Aorta (tissue), 5 donors: ENCODE measurements at regions not wholly inside any gene's neighbourhood (a gene's known extent, or its start where the extent isn't known, plus 50 kb on each side); places are given as distances from the start of the nearest gene placed in this dataset.

Source experiments
- ATAC-seq: fragments of 200-7000 bp; cut with Tn5 transposase; one replicate; pipeline ENCODE4 v1.9.1; 2022; ENCODE audit warnings: moderate library complexity; ENCODE audit not compliant: low FRiP score
- DNase-seq, 2 donors: peaks; one replicate each; pipeline ENCODE4 v3.0.0-alpha.2; 2020
- H3K27ac ChIP-seq, 2 donors: one replicate each; pipeline ENCODE4 v1.5.1; 2013; ENCODE audit warnings: low read length in 2 of 2, mild to moderate bottlenecking in 2 of 2, moderate library complexity in 2 of 2, control low read depth in 1 of 2, inconsistent platforms in 1 of 2, low read depth in 1 of 2
- H3K27me3 ChIP-seq, 2 donors: one replicate each; pipeline ENCODE4 v1.6.1; 2013; ENCODE audit warnings: control low read depth in 1 of 2, low read length in 1 of 2, mild to moderate bottlenecking in 1 of 2, moderate library complexity in 1 of 2; ENCODE audit not compliant: insufficient read depth in 2 of 2, control insufficient read depth in 1 of 2
- H3K36me3 ChIP-seq, 2 donors: one replicate each; pipeline ENCODE4 v1.6.1; 2013; ENCODE audit warnings: control low read depth in 1 of 2, low read length in 1 of 2, mild to moderate bottlenecking in 1 of 2; ENCODE audit not compliant: insufficient read depth in 2 of 2, control insufficient read depth in 1 of 2
- H3K4me1 ChIP-seq, 2 donors: one replicate each; pipeline ENCODE4 v1.6.1; 2013; ENCODE audit warnings: low read length in 2 of 2, control low read depth in 1 of 2, mild to moderate bottlenecking in 1 of 2, moderate library complexity in 1 of 2; ENCODE audit not compliant: insufficient read depth in 2 of 2, control insufficient read depth in 1 of 2
- H3K4me3 ChIP-seq, 2 donors: one replicate each; pipeline ENCODE4 v1.5.1; 2013; ENCODE audit warnings: low read length in 2 of 2, control low read depth in 1 of 2, mild to moderate bottlenecking in 1 of 2
- H3K9me3 ChIP-seq: one replicate; pipeline ENCODE4 v1.6.1; 2013; ENCODE audit warnings: mild to moderate bottlenecking, low read length; ENCODE audit not compliant: control insufficient read depth
- WGBS, 2 donors: extraction: QIAGEN DNeasy Blood & Tissue Kit; methylation state at CpG; one replicate each; pipeline ENCODE4 v1.1.7; 2013; 5-methylcytosine and 5-hydroxymethylcytosine counted together
- intact Hi-C, 2 donors: fragments of 100-400 bp; cut with DNase I; formaldehyde crosslinking; loops; one replicate each; pipeline versions ENCODE4 v1.14.2 to v1.15.0; 2022
- donor health status: healthy with polysubstance abuse.
- donor health status: Bipolar disorder and iron deficiency.
- donor health status: DM: no; HTN: no; CAD: no.
- donor health status: DM: no; HTN: no; CAD: no.
- donor health status: DM: yes; HTN: yes; CAD: no.

DNA sequence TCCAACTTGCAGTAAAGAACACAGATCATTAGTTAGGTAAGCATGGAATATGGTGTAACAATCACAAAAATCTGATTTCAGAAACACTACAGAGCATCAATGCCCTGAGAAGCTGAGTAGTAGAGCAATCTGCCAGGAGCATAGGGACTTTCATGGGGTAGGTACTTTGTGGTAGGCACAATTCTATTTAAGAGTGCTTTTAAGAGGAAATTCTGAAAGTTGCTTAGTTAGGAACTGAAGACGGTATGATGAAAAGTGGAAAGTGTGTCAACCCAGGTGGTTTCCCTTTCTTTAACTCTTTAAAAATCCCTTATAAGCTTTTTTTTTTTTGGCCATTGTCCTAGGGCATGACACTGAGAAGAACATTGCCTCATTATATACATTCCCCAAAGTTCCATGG is 535.7 kb upstream of the FBXO33 start:
- intact Hi-C loops: no loop called here
- WGBS, 2 donors: 78 to 90% methylated on average over 1 of the region's 1 CpG
- no peaks in the 10 kb centered on the region for H3K27me3 ChIP-seq
- ATAC-seq (no peak), DNase-seq (no peak)
- no peak overlapping the region for H3K4me3 ChIP-seq
- H3K9me3 ChIP-seq: no peaks in the 10 kb centered on the region
- no peak overlapping the region for H3K27ac ChIP-seq
- no peaks in the 10 kb centered on the region for H3K36me3 ChIP-seq
- H3K4me1 ChIP-seq: peaks cover 0 to 2% of the 10 kb centered on the region in 2 donors

DNA sequence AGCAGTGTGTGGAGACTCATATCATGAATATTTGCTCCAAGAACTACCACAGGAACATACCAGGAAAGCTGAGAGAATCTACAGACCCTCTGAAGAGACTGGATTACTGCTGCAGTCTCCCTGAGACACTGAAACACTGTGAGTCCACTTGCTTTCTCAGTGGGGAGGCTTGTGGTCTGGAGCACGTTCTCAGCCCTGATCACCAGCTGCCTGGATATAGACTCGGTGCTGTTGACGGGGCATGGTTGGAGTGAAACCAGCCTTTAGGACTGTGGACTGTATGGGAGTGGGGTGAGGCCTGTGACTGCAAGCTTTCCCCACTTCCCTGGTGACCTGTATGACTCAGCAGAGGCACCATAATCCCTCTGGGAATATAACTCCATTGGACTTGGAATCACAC is 525.8 kb upstream of the FBXO33 start:
- no peaks in the 10 kb centered on the region for H3K36me3 ChIP-seq
- H3K4me1 ChIP-seq: no peaks in the 10 kb centered on the region
- no peak overlapping the region for H3K4me3 ChIP-seq
- WGBS, 2 donors: 87% methylated on average over 3 of the region's 3 CpGs
- DNase-seq (no peak), ATAC-seq (no peak)
- H3K27me3 ChIP-seq: no peaks in the 10 kb centered on the region
- no peak overlapping the region for H3K27ac ChIP-seq
- intact Hi-C loops: no loop called here
- peaks cover 2% of the 10 kb centered on the region for H3K9me3 ChIP-seq

DNA sequence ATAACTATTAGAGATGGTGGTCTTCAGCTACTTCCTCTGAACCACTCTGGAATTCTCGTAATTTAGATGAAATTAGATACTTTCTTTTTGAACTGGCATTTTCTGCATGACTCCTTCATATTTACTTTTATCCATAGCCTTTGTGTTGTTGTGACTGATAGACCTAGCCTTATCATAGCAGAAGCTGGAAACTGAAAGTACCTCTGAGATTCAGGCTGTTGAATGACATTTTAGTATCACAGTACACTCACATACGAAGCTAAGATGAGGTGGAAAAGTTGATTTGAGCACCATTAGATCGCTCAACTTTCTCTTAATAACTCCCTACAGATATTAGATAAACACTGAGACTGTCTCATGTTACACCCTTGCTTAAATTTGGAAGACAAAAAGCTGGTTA is 525.1 kb upstream of the FBXO33 start:
- no peaks in the 10 kb centered on the region for H3K27me3 ChIP-seq
- H3K4me1 ChIP-seq: no peaks in the 10 kb centered on the region
- no peak overlapping the region for H3K27ac ChIP-seq
- intact Hi-C loops: no loop called here
- no peak for DNase-seq
- no peaks in the 10 kb centered on the region for H3K36me3 ChIP-seq
- no peak overlapping the region for H3K4me3 ChIP-seq
- H3K9me3 ChIP-seq: peaks cover 2% of the 10 kb centered on the region
- no peak for ATAC-seq
- WGBS, 2 donors: 59 to 71% methylated on average over 3 of the region's 3 CpGs

DNA sequence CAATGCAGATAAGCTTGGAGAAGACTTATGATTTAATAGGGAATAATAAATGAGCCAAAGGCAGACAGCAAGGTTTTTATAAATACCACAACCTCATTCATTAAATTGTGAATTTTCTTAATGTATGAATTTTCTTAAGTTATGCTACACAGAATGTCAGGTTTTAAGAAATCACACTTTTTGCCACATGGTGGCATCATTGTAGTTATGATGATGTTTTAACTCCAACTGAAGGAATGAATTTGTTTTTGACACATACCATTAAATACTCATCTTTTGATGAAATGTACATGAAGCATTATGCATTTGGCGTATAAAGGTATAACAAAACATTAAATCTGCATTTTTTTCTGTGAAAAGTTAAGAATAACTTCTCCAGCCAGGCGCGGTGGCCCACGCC is 524.1 kb upstream of the FBXO33 start:
- Histone ChIP-seq H3K27me3 (no peaks in the 10 kb centered on the region), H3K27ac (no peak overlapping the region), H3K4me1 (no peaks in the 10 kb centered on the region), H3K9me3 (peaks cover 2% of the 10 kb centered on the region), H3K36me3 (no peaks in the 10 kb centered on the region), H3K4me3 (no peak overlapping the region)
- 91 to 93% methylated on average over 4 of the region's 4 CpGs for WGBS, 2 donors
- intact Hi-C loops: no loop called here
- ATAC-seq (no peak), DNase-seq (no peak)

DNA sequence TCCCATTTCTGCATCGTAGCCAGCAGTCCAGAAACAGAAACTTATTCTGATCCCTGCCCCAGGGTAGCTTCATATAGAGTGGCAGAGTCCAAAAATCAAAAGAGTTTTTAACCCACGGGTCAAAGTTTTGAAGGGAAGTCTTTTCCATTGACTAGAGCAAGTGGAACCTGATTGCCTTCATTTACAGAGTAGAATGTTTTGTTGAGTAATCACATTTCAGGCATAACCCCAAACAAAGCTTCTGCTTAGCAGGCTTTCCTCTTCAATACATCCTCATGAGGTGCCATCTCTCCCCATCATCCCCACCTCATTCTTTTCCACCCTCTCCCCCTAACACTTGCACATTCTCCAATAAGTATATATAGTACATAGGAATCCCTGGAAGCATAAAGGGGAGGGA is 516.0 kb upstream of the FBXO33 start:
- H3K27me3 ChIP-seq: no peaks in the 10 kb centered on the region
- DNase-seq (no peak), ATAC-seq (no peak)
- no peaks in the 10 kb centered on the region for H3K36me3 ChIP-seq
- 75 to 82% methylated on average over 2 of the region's 2 CpGs for WGBS, 2 donors
- H3K9me3 ChIP-seq: peaks cover 2% of the 10 kb centered on the region
- H3K27ac ChIP-seq: no peak overlapping the region
- intact Hi-C loops: no loop called here
- no peaks in the 10 kb centered on the region for H3K4me1 ChIP-seq
- no peak overlapping the region for H3K4me3 ChIP-seq

DNA sequence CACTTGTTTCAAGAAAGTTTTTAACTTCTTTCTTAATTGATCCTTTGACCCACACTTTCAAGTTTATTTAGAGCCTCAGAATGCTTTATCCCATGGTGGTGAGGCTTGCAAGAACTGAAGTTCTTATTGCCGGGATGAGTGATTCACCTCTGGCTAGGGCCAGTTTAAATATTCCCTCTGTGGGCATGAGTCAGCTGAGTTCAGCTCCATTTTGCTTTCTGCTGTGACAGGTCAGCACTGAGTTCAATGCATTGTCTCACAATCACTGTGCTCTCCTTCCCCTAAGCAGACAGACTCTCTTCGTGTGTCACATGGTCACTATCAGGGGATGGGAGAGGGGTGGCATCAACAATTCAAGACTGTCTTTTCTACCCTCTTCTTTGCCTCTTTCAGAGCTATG is 514.6 kb upstream of the FBXO33 start:
- peaks cover 2% of the 10 kb centered on the region for H3K9me3 ChIP-seq
- 60 to 71% methylated on average over 2 of the region's 2 CpGs for WGBS, 2 donors
- no peaks in the 10 kb centered on the region for H3K27me3 ChIP-seq
- no peaks in the 10 kb centered on the region for H3K4me1 ChIP-seq
- H3K27ac ChIP-seq: no peak overlapping the region
- no peak for ATAC-seq
- H3K36me3 ChIP-seq: no peaks in the 10 kb centered on the region
- DNase-seq: no peak
- intact Hi-C loops: no loop called here
- H3K4me3 ChIP-seq: no peak overlapping the region

DNA sequence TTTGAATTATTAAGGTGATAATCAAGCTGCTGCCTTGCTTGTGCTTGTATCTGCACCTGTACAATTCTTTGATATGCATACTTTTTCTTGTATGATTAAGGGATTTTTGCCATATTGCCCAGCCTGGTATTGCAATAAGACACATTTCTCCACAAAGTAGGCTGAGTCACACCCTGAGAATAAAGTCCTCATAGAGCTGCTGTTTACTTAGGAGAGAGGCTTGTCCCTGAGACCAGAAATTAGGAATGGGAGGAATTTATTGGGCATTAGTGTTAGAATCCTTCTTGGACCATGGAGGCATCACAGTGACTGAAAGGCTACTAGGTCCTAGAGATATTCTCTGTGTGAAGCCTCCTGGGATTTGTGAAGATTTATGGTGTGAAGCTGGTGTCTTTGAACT is 506.8 kb upstream of the FBXO33 start:
- no peak overlapping the region for H3K4me3 ChIP-seq
- intact Hi-C loops: no loop called here
- DNase-seq (no peak), ATAC-seq (no peak)
- H3K27me3 ChIP-seq: no peaks in the 10 kb centered on the region
- H3K36me3 ChIP-seq: no peaks in the 10 kb centered on the region
- H3K9me3 ChIP-seq: no peaks in the 10 kb centered on the region
- H3K27ac ChIP-seq: no peak overlapping the region
- H3K4me1 ChIP-seq: peaks cover 0 to 2% of the 10 kb centered on the region in 2 donors

DNA sequence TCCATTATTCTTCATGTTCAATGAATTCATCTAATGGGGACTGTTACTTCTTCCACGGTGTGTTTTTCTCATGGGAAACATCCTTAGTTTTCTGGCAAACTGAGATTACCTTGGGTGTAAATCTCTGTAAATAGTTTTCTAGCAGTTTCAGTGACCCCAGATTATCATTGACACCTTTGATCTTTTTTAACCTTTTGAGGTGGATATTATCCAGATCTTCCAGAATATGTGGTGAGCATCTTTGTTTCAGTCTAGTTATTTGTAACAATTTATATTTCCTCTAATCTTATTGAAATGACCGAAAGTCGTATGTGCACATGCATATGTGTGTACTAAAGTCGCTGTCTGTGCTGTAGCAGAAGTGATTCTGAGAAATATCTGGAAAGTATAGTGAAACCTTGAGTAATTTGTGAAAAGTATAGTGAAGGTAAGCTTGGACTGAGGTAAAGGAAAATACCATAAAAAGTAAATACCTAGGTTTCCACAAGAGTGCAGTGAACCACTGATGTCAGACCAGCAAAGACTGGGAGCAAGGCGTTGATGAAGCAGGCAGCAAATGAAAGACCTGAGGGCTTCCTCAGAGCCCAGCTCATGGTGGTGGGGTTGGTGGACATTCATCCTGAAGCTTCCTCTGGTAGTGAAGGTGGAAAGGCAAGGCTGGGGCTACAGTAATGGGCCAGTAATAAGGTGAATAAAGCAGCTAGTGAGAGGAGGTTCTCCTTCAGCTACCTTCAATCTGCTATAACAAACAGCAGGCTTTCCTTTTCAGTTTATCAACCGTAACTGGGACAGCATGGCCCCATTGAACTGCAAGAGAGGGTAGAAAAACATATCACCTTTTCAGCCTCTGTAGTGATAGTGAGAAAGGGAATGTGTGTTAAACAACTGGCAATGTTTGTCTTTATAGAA is 480.2 kb upstream of the FBXO33 start:
- intact Hi-C loops: no loop called here
- 83 to 84% methylated on average over 6 of the region's 6 CpGs for WGBS, 2 donors
- ATAC-seq (no peak), DNase-seq (no peak)
- H3K27me3 ChIP-seq: no peaks in the 10 kb centered on the region
- H3K27ac ChIP-seq: no peak overlapping the region
- H3K9me3 ChIP-seq: no peaks in the 10 kb centered on the region
- H3K4me3 ChIP-seq: no peak overlapping the region
- H3K36me3 ChIP-seq: no peaks in the 10 kb centered on the region
- no peaks in the 10 kb centered on the region for H3K4me1 ChIP-seq

DNA sequence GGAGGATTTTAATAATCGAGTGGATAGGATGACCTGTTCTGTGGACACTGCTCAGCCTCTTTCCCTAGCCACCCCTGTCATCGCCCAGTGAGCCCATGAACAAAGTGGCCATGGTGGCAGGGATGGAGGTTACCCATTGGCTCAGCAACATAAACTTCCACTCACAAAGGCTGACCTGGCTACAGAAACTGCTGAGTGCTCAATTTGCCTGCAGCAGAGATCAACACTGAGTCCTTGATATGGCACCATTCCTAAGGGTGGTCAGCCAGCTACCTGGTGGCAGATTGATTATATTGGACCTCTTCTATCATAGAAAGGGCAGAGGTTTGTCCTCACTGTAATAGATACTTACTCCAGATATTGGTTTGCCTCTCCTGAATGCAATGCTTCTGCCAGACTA is 465.4 kb upstream of the FBXO33 start:
- H3K27ac ChIP-seq: no peak overlapping the region
- peaks cover 3% of the 10 kb centered on the region for H3K9me3 ChIP-seq
- no peak overlapping the region for H3K4me3 ChIP-seq
- ATAC-seq (no peak), DNase-seq (no peak)
- H3K27me3 ChIP-seq: no peaks in the 10 kb centered on the region
- 88 to 94% methylated on average over 2 of the region's 2 CpGs for WGBS, 2 donors
- intact Hi-C loops: no loop called here
- H3K36me3 ChIP-seq: no peaks in the 10 kb centered on the region
- no peaks in the 10 kb centered on the region for H3K4me1 ChIP-seq
